ENCODE measurements at regions not wholly inside any gene's neighbourhood (a gene's known extent, or its start where the extent isn't known, plus 50 kb on each side); places are given as distances from the start of the nearest gene placed in this dataset.

GRCh38 chr14:87630846-87631245 lies 362.1 kb downstream of the GALC start:
- H3K36me3 ChIP-seq = no peaks in the 10 kb centered on the region
- H3K4me1 ChIP-seq = no peaks in the 10 kb centered on the region
- intact Hi-C loops (cut with DNase I) = no loop called here
- no peaks in the 10 kb centered on the region for H3K27me3 ChIP-seq
- no peaks in the 10 kb centered on the region for H3K9me3 ChIP-seq
- ATAC-seq (no peak), DNase-seq (no peak)
- TF ChIP-seq CTCF (IDR thresholded peaks at IDR 0.05) = no peak
- TF ChIP-seq POLR2A (IDR thresholded peaks at IDR 0.05) = no peak
- no peak overlapping the region for H3K4me3 ChIP-seq
- WGBS (ENCODE audit: insufficient coverage, low coverage, low lambda C conversion rate, missing lambda C conversion rate) = 13% methylated on average over 4 of the region's 4 CpGs
- no peak overlapping the region for H3K27ac ChIP-seq

GRCh38 chr14:87629788-87630187 lies 363.2 kb downstream of the GALC start:
- intact Hi-C loops (cut with DNase I) = no loop called here
- DNase-seq (no peak), ATAC-seq (no peak)
- Histone ChIP-seq H3K36me3 (no peaks in the 10 kb centered on the region), H3K27me3 (no peaks in the 10 kb centered on the region), H3K4me3 (no peak overlapping the region), H3K4me1 (no peaks in the 10 kb centered on the region), H3K27ac (no peak overlapping the region), H3K9me3 (no peaks in the 10 kb centered on the region)
- no peak for TF ChIP-seq CTCF (IDR thresholded peaks at IDR 0.05)
- no peak for TF ChIP-seq POLR2A (IDR thresholded peaks at IDR 0.05)
- 58% methylated on average over 3 of the region's 3 CpGs for WGBS (ENCODE audit: insufficient coverage, low coverage, low lambda C conversion rate, missing lambda C conversion rate)

- H3K4me3 ChIP-seq = no peak overlapping the region
- no peak for DNase-seq
- intact Hi-C loops (cut with DNase I) = no loop called here
- H3K27ac ChIP-seq = no peak overlapping the region
- H3K36me3 ChIP-seq = no peaks in the 10 kb centered on the region
- no peaks in the 10 kb centered on the region for H3K4me1 ChIP-seq
- no peak for ATAC-seq
- no peaks in the 10 kb centered on the region for H3K9me3 ChIP-seq
- 47% methylated on average over 3 of the region's 3 CpGs for WGBS (ENCODE audit: insufficient coverage, low coverage, low lambda C conversion rate, missing lambda C conversion rate)
- no peaks in the 10 kb centered on the region for H3K27me3 ChIP-seq
- no peak for TF ChIP-seq POLR2A (IDR thresholded peaks at IDR 0.05)
- TF ChIP-seq CTCF (IDR thresholded peaks at IDR 0.05) = no peak
Observed at GRCh38 chr14:87628780-87629179, 364.2 kb downstream of the GALC start.

GRCh38 chr14:87628129-87628528 lies 364.9 kb downstream of the GALC start:
- Histone ChIP-seq H3K27ac (no peak overlapping the region), H3K4me3 (no peak overlapping the region), H3K27me3 (no peaks in the 10 kb centered on the region), H3K9me3 (no peaks in the 10 kb centered on the region), H3K4me1 (no peaks in the 10 kb centered on the region), H3K36me3 (no peaks in the 10 kb centered on the region)
- no peak for TF ChIP-seq CTCF (IDR thresholded peaks at IDR 0.05)
- intact Hi-C loops (cut with DNase I) = no loop called here
- DNase-seq (no peak), ATAC-seq (no peak)

- TF ChIP-seq POLR2A (IDR thresholded peaks at IDR 0.05) (no peak), CTCF (IDR thresholded peaks at IDR 0.05) (no peak)
- DNase-seq = no peak
- no peaks in the 10 kb centered on the region for H3K27me3 ChIP-seq
- no peak overlapping the region for H3K27ac ChIP-seq
- H3K9me3 ChIP-seq = no peaks in the 10 kb centered on the region
- ATAC-seq = no peak
- no peaks in the 10 kb centered on the region for H3K4me1 ChIP-seq
- intact Hi-C loops (cut with DNase I) = no loop called here
- no peak overlapping the region for H3K4me3 ChIP-seq
- no peaks in the 10 kb centered on the region for H3K36me3 ChIP-seq
Observed at GRCh38 chr14:87626266-87626665, 366.7 kb downstream of the GALC start.

Data from right lobe of liver (tissue), 6 donors.